Naive thymus-derived CD4-positive, alpha-beta T cell (primary cell): ENCODE measurements at regions not wholly inside any gene's neighbourhood (a gene's known extent, or its start where the extent isn't known, plus 50 kb on each side); places are given as distances from the start of the nearest gene placed in this dataset.

ENCODE experiments used
- ATAC-seq: fragments of 150-1000 bp; cut with Tn5 transposase; 2 replicates; pipeline ENCODE4 v1.10.0; 2021; ENCODE audit warnings: mild to moderate bottlenecking, moderate library complexity
- CTCF ChIA-PET: fragments of 350-600 bp; sonication (Branson Sonifier 250); formaldehyde crosslinking; loops from one replicate; lab custom pipeline; 2021; ENCODE audit warnings: antibody characterized with exemption; lab: Charles Lee
- POLR2A ChIA-PET: fragments of 350-600 bp; sonication (Branson Sonifier 250); formaldehyde crosslinking; loops from one replicate; lab custom pipeline; 2021; ENCODE audit warnings: antibody characterized with exemption, inconsistent platforms; lab: Charles Lee
- DNase-seq, 9 donors: peaks; one replicate each; pipeline versions ENCODE4 v3.0.0 to v3.0.0-alpha.2; 2020 to 2022; ENCODE audit warnings: mixed read lengths in 1 of 9
- H3K27ac ChIP-seq: one replicate; pipeline ENCODE4 v1.7.0; 2013; ENCODE audit warnings: mild to moderate bottlenecking, low read depth, low read length, moderate library complexity
- H3K27me3 ChIP-seq, 2 donors: one replicate each; pipeline ENCODE4 v1.7.0; 2013; ENCODE audit warnings: low read length in 2 of 2, mild to moderate bottlenecking in 2 of 2, moderate library complexity in 2 of 2; ENCODE audit not compliant: control insufficient read depth in 2 of 2, insufficient read depth in 2 of 2
- H3K36me3 ChIP-seq, 3 experiments: 1 replicate in 2 of 3; 2 replicates in 1 of 3; pipeline ENCODE4 v1.7.0; 2013; ENCODE audit warnings: low read length in 3 of 3, mild to moderate bottlenecking in 3 of 3, moderate library complexity in 1 of 3; ENCODE audit not compliant: insufficient read depth in 3 of 3, control insufficient read depth in 2 of 3
- H3K4me1 ChIP-seq, 2 donors: one replicate each; pipeline ENCODE4 v1.7.0; 2013; ENCODE audit warnings: low read length in 2 of 2, mild to moderate bottlenecking in 2 of 2, moderate library complexity in 1 of 2; ENCODE audit not compliant: control insufficient read depth in 2 of 2, insufficient read depth in 2 of 2
- H3K4me3 ChIP-seq: 2 replicates; pipeline ENCODE4 v1.7.0; 2013; ENCODE audit warnings: mild to moderate bottlenecking, low read length
- H3K9me3 ChIP-seq, 3 experiments: 1 replicate in 2 of 3; 2 replicates in 1 of 3; pipeline ENCODE4 v1.7.0; 2013; ENCODE audit warnings: low read length in 3 of 3; ENCODE audit not compliant: control insufficient read depth in 2 of 3
- H3K27ac Mint-ChIP-seq, 9 donors: one replicate each; pipeline ENCODE4 v1.8.0; 2020 to 2022; ENCODE audit warnings: mixed read lengths in 9 of 9, mild to moderate bottlenecking in 8 of 9, moderate library complexity in 5 of 9, inconsistent platforms in 2 of 9
- H3K27me3 Mint-ChIP-seq, 5 donors: one replicate each; pipeline ENCODE4 v1.8.0; 2021 to 2022; ENCODE audit warnings: mixed read lengths in 5 of 5, mild to moderate bottlenecking in 1 of 5
- H3K36me3 Mint-ChIP-seq, 5 donors: one replicate each; pipeline ENCODE4 v1.8.0; 2020 to 2022; ENCODE audit warnings: mixed read lengths in 5 of 5, mild to moderate bottlenecking in 3 of 5, inconsistent platforms in 1 of 5
- H3K4me1 Mint-ChIP-seq, 7 donors: one replicate each; pipeline ENCODE4 v1.8.0; 2020 to 2022; ENCODE audit warnings: mixed read lengths in 7 of 7, mild to moderate bottlenecking in 3 of 7, inconsistent platforms in 1 of 7
- H3K4me3 Mint-ChIP-seq, 10 donors: one replicate each; pipeline ENCODE4 v1.8.0; 2020 to 2022; ENCODE audit warnings: mild to moderate bottlenecking in 10 of 10, mixed read lengths in 10 of 10, moderate library complexity in 6 of 10, inconsistent platforms in 2 of 10
- H3K9me3 Mint-ChIP-seq, 11 donors: one replicate each; pipeline ENCODE4 v1.8.0; 2020 to 2022; ENCODE audit warnings: mixed read lengths in 11 of 11, mild to moderate bottlenecking in 4 of 11, inconsistent platforms in 1 of 11, moderate library complexity in 1 of 11
- intact Hi-C, 2 donors: fragments of 100-400 bp; cut with micrococcal nuclease; formaldehyde crosslinking; loops; one replicate each; pipeline ENCODE4 v1.15.1; 2023

DNA sequence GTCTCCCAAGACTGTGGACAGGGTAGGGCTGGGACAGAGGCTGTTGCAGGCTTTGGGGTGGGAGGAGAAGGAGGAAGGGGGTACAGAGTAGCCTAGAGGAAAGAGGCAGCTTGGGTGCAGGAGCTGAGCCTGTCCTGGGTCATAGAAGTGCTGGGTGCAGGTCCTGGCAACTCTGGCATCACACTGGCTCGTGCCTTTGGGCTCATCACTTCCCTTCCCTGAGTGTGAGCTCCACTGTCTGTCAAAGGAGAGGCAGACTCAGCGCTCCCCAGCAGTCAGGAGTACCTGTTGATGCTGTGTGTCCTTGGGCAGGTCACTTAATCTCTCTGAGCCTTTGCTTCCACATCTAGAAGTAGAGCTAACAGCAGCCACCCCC lies 157.1 kb downstream of the PTPRU start:
- ChIA-PET CTCF (no interaction called here), POLR2A (no interaction called here)
- H3K9me3 ChIP-seq: no peaks in the 10 kb centered on the region
- H3K36me3 ChIP-seq: no peaks in the 10 kb centered on the region
- H3K4me1 Mint-ChIP-seq: no peaks in the 10 kb centered on the region
- no peak overlapping the region for H3K27ac ChIP-seq
- no peak overlapping the region for H3K27ac Mint-ChIP-seq
- H3K4me3 ChIP-seq: no peak overlapping the region
- no peak overlapping the region for H3K4me3 Mint-ChIP-seq
- H3K27me3 ChIP-seq: no peaks in the 10 kb centered on the region
- intact Hi-C loops: no loop called here
- no peaks in the 10 kb centered on the region for H3K36me3 Mint-ChIP-seq
- DNase-seq: no peak
- ATAC-seq: no peak
- peaks cover 2 to 51% (median 27%) of the 10 kb centered on the region in 5 donors for H3K27me3 Mint-ChIP-seq
- H3K9me3 Mint-ChIP-seq: peaks cover 0 to 3% (median 2%) of the 10 kb centered on the region in 11 donors
- H3K4me1 ChIP-seq: no peaks in the 10 kb centered on the region

DNA sequence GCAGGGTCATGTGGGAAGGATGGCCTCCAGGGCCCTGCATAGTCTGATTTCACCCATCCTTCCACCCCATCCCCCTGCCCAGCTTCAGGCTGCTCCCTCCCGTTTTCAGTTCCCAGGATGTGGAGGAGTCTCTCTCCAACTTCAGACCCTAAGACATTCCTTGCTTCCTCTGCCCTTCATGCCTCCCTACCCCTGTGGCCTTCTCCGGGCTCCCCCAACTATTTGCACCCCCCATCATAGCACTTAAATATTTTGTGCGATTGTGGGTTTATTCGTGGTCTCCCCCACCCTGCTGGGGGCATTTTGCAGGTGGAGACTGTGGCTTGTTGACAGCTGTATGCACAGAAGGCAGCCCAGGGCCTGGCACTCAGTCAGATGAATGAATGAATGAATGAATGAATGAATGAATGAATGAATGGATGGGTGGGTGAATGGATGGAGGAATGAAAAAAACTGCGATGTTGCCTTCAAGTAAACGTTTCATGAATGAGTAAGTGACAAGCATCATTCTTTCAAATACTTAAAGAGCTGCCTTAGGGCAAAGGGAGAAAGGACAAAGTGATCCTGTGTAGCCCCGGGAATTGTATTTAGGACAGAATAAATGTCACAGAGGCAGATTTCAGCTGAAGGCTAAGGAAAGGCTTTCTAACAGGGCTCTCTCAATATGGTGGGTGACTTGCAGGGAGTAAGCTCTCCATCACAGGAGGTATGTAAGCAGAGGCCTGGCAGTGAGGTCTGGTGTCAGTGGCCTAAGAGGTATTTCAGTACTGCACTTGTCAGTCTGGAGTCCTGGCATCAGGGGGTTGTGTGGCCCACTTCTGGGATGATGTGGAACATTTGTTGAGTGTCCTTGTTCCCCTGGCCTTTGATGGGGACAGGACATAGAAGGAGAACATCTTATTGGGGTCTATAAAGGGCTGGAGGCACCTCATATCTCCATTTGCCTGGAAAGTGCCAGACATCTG lies 156.4 kb downstream of the PTPRU start:
- ATAC-seq: no peak
- CTCF ChIA-PET: no interaction called here
- no peaks in the 10 kb centered on the region for H3K4me1 Mint-ChIP-seq
- H3K27me3 Mint-ChIP-seq: peaks cover 6 to 57% (median 34%) of the 10 kb centered on the region in 5 donors
- peaks cover 0 to 3% (median 0%) of the 10 kb centered on the region in 11 donors for H3K9me3 Mint-ChIP-seq
- Histone ChIP-seq H3K27ac (no peak overlapping the region), H3K9me3 (no peaks in the 10 kb centered on the region), H3K4me1 (no peaks in the 10 kb centered on the region), H3K4me3 (no peak overlapping the region), H3K27me3 (no peaks in the 10 kb centered on the region), H3K36me3 (no peaks in the 10 kb centered on the region)
- no peak overlapping the region for H3K4me3 Mint-ChIP-seq
- H3K27ac Mint-ChIP-seq: no peak overlapping the region
- POLR2A ChIA-PET: no interaction called here
- H3K36me3 Mint-ChIP-seq: no peaks in the 10 kb centered on the region
- intact Hi-C loops: no loop called here
- no peak for DNase-seq

DNA sequence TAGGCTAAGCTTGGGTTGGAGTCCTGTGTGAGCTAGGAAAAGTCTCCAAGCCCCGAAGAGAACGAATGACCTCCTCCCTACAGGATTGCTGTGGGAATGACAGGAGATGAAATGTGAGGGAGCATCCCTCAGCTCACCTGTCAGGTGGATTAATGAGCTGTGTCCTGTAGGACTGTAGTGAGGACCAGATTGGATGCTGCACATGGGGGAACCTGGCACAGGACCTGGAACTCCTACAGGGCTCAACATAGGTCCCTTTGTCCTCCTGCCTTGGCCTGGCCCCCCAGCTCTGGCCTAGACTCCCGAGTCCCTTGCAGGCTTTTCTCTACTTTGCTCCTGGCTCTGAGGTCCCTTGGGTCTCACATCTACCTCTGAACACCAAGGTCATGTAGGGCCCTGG lies 155.7 kb downstream of the PTPRU start:
- DNase-seq (no peak), ATAC-seq (no peak)
- H3K9me3 ChIP-seq: no peaks in the 10 kb centered on the region
- no peak overlapping the region for H3K27ac ChIP-seq
- no peaks in the 10 kb centered on the region for H3K4me1 ChIP-seq
- Mint-ChIP-seq H3K4me3 (no peak overlapping the region), H3K4me1 (no peaks in the 10 kb centered on the region), H3K27me3 (peaks cover 12 to 65% (median 41%) of the 10 kb centered on the region in 5 donors), H3K27ac (no peak overlapping the region), H3K9me3 (peaks cover 0 to 3% (median 0%) of the 10 kb centered on the region in 11 donors), H3K36me3 (no peaks in the 10 kb centered on the region)
- H3K36me3 ChIP-seq: no peaks in the 10 kb centered on the region
- no peak overlapping the region for H3K4me3 ChIP-seq
- H3K27me3 ChIP-seq: no peaks in the 10 kb centered on the region
- intact Hi-C loops: no loop called here
- POLR2A ChIA-PET: no interaction called here
- CTCF ChIA-PET: no interaction called here

DNA sequence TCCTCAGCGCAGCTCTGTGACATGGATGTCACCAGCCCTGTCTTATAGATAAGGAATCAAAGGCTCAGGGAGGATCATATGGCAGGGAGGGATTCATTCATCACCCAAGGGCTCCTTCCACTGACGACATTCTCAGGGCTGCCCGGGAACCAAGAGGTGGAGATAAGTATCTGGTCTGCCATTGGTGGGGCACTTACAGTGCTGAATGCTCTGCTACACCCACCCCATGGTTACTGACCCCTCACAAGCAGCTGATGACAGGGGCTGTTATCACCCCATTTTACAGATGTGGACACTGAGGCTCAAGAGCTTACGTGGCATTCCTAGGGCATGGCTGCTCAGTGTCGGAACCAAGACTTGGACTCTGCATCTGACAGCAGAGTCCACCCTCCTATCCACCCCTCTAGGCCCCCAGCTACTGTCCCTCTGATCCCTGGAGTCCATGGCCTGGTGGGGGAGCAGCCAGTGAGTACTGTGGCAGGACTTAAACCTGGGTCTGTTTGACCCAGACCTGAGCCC lies 155.1 kb downstream of the PTPRU start:
- H3K4me3 ChIP-seq: no peak overlapping the region
- DNase-seq: no peak
- POLR2A ChIA-PET: no interaction called here
- CTCF ChIA-PET: no interaction called here
- no peaks in the 10 kb centered on the region for H3K36me3 ChIP-seq
- no peak for ATAC-seq
- intact Hi-C loops: no loop called here
- no peaks in the 10 kb centered on the region for H3K27me3 ChIP-seq
- no peak overlapping the region for H3K27ac ChIP-seq
- Mint-ChIP-seq H3K27ac (no peak overlapping the region), H3K4me3 (no peak overlapping the region), H3K9me3 (peaks cover 0 to 4% (median 0%) of the 10 kb centered on the region in 11 donors), H3K4me1 (no peaks in the 10 kb centered on the region), H3K27me3 (peaks cover 13 to 66% (median 43%) of the 10 kb centered on the region in 5 donors), H3K36me3 (no peaks in the 10 kb centered on the region)
- H3K4me1 ChIP-seq: no peaks in the 10 kb centered on the region
- H3K9me3 ChIP-seq: no peaks in the 10 kb centered on the region

DNA sequence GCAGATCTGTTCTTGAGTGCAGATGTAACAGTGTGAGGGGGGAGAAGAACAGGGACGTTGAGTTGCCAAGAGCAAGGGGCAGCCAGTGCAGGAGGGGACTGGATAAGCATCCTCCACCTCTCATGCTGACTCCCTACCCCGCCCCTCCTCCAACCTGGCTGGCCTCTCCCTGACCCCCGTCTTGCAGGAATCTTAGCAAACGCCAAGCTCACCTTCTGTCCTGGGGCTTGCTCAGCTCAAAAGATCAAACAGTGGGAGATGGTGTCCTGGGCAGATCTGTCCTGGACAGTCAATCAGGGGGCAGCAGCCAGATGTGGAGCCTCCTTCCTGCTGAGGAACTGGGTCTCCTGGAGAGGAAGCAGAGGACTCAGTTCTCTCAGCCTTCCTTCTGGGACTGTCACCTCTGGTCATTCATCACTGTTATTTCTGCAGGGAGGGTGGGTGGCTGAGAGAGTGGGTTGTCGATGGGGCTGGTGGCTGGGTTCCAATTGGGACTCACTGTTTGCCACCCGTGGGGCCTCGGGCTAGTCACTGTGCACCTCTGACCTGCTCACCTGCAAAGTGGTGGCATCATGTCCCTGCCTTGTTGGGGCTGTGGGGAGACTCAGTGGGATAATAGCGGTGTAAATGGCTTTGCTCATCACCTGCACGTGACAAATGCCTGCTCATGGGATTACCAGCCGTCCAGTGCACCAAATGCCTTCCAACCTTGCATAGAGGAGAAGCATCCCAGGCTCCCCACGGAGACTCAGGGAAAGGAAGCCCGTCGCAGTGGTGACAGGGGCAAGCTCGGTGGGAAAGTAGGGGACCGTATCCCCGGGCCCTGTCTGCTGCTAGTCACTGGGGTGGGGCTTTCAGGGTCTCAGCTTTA lies 154.4 kb downstream of the PTPRU start:
- Histone ChIP-seq H3K9me3 (no peaks in the 10 kb centered on the region), H3K27ac (no peak overlapping the region), H3K4me1 (no peaks in the 10 kb centered on the region), H3K27me3 (no peaks in the 10 kb centered on the region), H3K36me3 (no peaks in the 10 kb centered on the region), H3K4me3 (no peak overlapping the region)
- intact Hi-C loops: no loop called here
- H3K4me3 Mint-ChIP-seq: no peak overlapping the region
- H3K36me3 Mint-ChIP-seq: no peaks in the 10 kb centered on the region
- ChIA-PET CTCF (no interaction called here), POLR2A (no interaction called here)
- H3K9me3 Mint-ChIP-seq: peaks cover 0 to 3% (median 0%) of the 10 kb centered on the region in 11 donors
- H3K4me1 Mint-ChIP-seq: no peaks in the 10 kb centered on the region
- no peak overlapping the region for H3K27ac Mint-ChIP-seq
- peaks cover 13 to 62% (median 41%) of the 10 kb centered on the region in 5 donors for H3K27me3 Mint-ChIP-seq
- no peak for ATAC-seq
- no peak for DNase-seq

DNA sequence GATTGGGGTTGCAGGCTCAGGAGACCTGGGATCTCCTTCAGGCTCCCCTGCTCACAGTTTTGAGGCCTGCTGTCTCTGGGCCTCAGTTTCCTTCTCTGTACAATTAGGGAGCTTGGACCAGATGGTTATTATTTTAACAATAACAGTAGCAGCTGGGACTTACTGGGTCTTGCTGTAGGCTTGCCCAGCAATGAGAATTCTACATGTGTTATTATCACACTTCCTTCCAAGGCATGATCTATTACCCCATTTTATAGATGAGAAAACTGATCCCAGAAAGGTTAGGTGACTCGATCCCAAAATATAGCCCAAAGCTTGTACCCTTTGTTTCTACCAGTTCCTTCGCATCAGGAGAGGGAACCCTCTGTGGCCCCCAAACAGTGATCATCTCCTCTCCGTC lies 153.8 kb downstream of the PTPRU start:
- no peaks in the 10 kb centered on the region for H3K36me3 ChIP-seq
- no peaks in the 10 kb centered on the region for H3K27me3 ChIP-seq
- intact Hi-C loops: no loop called here
- DNase-seq: no peak
- ATAC-seq: no peak
- Mint-ChIP-seq H3K27ac (no peak overlapping the region), H3K27me3 (peaks cover 13 to 60% (median 41%) of the 10 kb centered on the region in 5 donors), H3K9me3 (peaks cover 0 to 3% (median 0%) of the 10 kb centered on the region in 11 donors), H3K36me3 (no peaks in the 10 kb centered on the region), H3K4me1 (no peaks in the 10 kb centered on the region), H3K4me3 (no peak overlapping the region)
- H3K27ac ChIP-seq: no peak overlapping the region
- no peaks in the 10 kb centered on the region for H3K9me3 ChIP-seq
- CTCF ChIA-PET: no interaction called here
- POLR2A ChIA-PET: no interaction called here
- no peak overlapping the region for H3K4me3 ChIP-seq
- no peaks in the 10 kb centered on the region for H3K4me1 ChIP-seq
